ENCODE measurements at regions not wholly inside any gene's neighbourhood (a gene's known extent, or its start where the extent isn't known, plus 50 kb on each side); places are given as distances from the start of the nearest gene placed in this dataset.

- TF ChIP-seq ZFP3 (CRISPR knock-in tag; IDR thresholded peaks at IDR 0.05) (no peak), RARB (CRISPR knock-in tag; IDR thresholded peaks at IDR 0.05) (no peak), ZNF8 (CRISPR knock-in tag; IDR thresholded peaks at IDR 0.05) (no peak), CREB5 (CRISPR knock-in tag; IDR thresholded peaks at IDR 0.05; ENCODE audit: low read depth) (no peak), SNAI2 (CRISPR knock-in tag; IDR thresholded peaks at IDR 0.05) (no peak), ZC3H10 (CRISPR knock-in tag; IDR thresholded peaks at IDR 0.05) (no peak), PATZ1 (CRISPR knock-in tag; IDR thresholded peaks at IDR 0.05; ENCODE audit: borderline replicate concordance) (no peak), PPARA (CRISPR knock-in tag; IDR thresholded peaks at IDR 0.05; ENCODE audit: borderline replicate concordance) (no peak)
Measured at GRCh38 chr6:14784596-14785492, 461.0 kb upstream of the JARID2 start.
